ENCODE measurements at regions not wholly inside any gene's neighbourhood (a gene's known extent, or its start where the extent isn't known, plus 50 kb on each side); places are given as distances from the start of the nearest gene placed in this dataset.

DNA sequence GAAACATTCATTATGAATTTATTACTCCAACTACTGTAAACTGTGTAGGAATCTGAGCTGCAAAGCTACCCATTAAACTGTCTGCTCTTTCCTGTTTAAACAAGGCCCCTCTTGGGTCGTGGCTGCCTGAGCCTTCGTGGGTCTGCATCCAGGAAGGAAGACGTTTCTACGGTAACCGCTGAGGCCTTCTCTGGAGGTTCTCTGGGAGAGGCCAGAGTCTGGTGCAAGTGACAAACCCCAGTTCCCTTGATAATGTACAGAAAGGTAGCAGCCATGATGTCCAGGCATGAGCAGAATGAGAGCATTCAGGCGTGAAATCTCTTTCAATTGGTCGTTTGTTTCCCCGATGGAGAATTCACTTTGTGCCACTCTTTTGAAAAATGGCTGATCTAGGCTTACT is 350.2 kb downstream of the PLPP3 start:
- Histone ChIP-seq H3K9ac (replicated peaks in 1 of 4; ENCODE audit: extremely low read depth in 1 of 4, low read depth in 3 of 4, low read length in 3 of 4) (no peak overlapping the region), H2BK12ac (ENCODE audit: low read depth, low read length) (no peak overlapping the region), H3K79me1 (ENCODE audit: low read depth, low read length) (no peaks in the 10 kb centered on the region), H3K56ac (replicated peaks; ENCODE audit: insufficient read length, low read depth, low read length) (no peak overlapping the region), H3K9me3 (ENCODE audit: insufficient read depth in 2 of 2, low read depth in 1 of 2, low read length in 1 of 2) (no peaks in the 10 kb centered on the region), H2BK20ac (ENCODE audit: low read length) (no peak overlapping the region), H4K91ac (replicated peaks; ENCODE audit: insufficient read length, low read length) (no peak overlapping the region), H3K4ac (replicated peaks; ENCODE audit: insufficient read length, low read depth, low read length) (no peak overlapping the region), H4K5ac (ENCODE audit: insufficient read length, low read depth, low read length) (no peak overlapping the region), H2AFZ (ENCODE audit: low read length) (no peak overlapping the region), H3K4me3 (ENCODE audit: extremely low read depth in 1 of 4, insufficient read depth in 2 of 4, low read depth in 3 of 4, low read length in 4 of 4) (no peak overlapping the region), H3K4me1 (replicated peaks in 1 of 4; ENCODE audit: control insufficient read depth in 3 of 4, insufficient read depth in 4 of 4, low read length in 3 of 4) (no peaks in the 10 kb centered on the region), H4K8ac (ENCODE audit: extremely low read depth, insufficient read depth, low read length) (no peak overlapping the region), H2BK15ac (ENCODE audit: low read length) (no peak overlapping the region), H2BK5ac (ENCODE audit: low read depth, low read length) (no peak overlapping the region), H3K14ac (ENCODE audit: insufficient read length) (no peak overlapping the region), H3K23ac (ENCODE audit: insufficient read length) (no peak overlapping the region), H3K79me2 (ENCODE audit: control insufficient read depth in 1 of 2, insufficient read depth in 2 of 2, low read length in 2 of 2) (no peaks in the 10 kb centered on the region), H3K18ac (ENCODE audit: extremely low read depth, low read length) (no peak overlapping the region), H3K23me2 (ENCODE audit: low read depth, low read length) (no peaks in the 10 kb centered on the region), H4K20me1 (replicated peaks in 1 of 2; ENCODE audit: control insufficient read depth in 1 of 2, insufficient read depth in 2 of 2, low read length in 2 of 2) (no peaks in the 10 kb centered on the region), H3K27ac (ENCODE audit: low read depth, low read length) (no peak overlapping the region), H2AK5ac (ENCODE audit: low read depth, low read length) (no peak overlapping the region), H3K4me2 (ENCODE audit: insufficient read depth in 1 of 2, low read depth in 2 of 2, low read length in 2 of 2) (no peak overlapping the region), H3K27me3 (replicated peaks in 1 of 4; ENCODE audit: control insufficient read depth in 3 of 4, extremely low read depth in 1 of 4, insufficient read depth in 3 of 4, low read length in 3 of 4) (no peaks in the 10 kb centered on the region), H2BK120ac (replicated peaks; ENCODE audit: low read depth, low read length) (no peak overlapping the region), H3K36me3 (ENCODE audit: control insufficient read depth in 2 of 4, insufficient read depth in 4 of 4, low read length in 3 of 4) (no peaks in the 10 kb centered on the region)
- TF ChIP-seq GTF2F1 (IDR thresholded peaks at IDR 0.05; ENCODE audit: borderline replicate concordance, low read depth, low read length): no peak
- TF ChIP-seq, protein P1, sequence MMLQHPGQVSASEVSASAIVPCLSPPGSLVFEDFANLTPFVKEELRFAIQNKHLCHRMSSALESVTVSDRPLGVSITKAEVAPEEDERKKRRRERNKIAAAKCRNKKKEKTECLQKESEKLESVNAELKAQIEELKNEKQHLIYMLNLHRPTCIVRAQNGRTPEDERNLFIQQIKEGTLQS (IDR thresholded peaks at IDR 0.05; ENCODE audit: insufficient read depth, low read depth, low read length): no peak
- TF ChIP-seq RNF2 (IDR thresholded peaks at IDR 0.05; ENCODE audit: borderline replicate concordance, low read depth, low read length, missing control alignments, poor library complexity, severe bottlenecking): no peak
- no peak for TF ChIP-seq EP300 (IDR thresholded peaks at IDR 0.05; ENCODE audit: borderline replicate concordance in 1 of 2, low read depth in 2 of 2, low read length in 2 of 2)
- POLR2A ChIA-PET (ENCODE audit: partially characterized antibody): no interaction called here
- FAIRE-seq: no peak
- CTCF ChIA-PET (ENCODE audit: partially characterized antibody): no interaction called here
- WGBS, 2 experiments (ENCODE audit: extremely low coverage in 1 of 2, insufficient coverage in 1 of 2, insufficient read length in 1 of 2, insufficient replicate concordance in 2 of 2, low coverage in 1 of 2, low lambda C conversion rate in 2 of 2, missing lambda C conversion rate in 1 of 2): 90% methylated on average over 8 of the region's 8 CpGs; no CpG with 5 or more reads in 1 of the 2 experiments
- no peak for DNase-seq (ENCODE audit: low read depth in 1 of 2, low spot score in 2 of 2)
